Heart left ventricle (tissue), 13 donors: ENCODE measurements at regions not wholly inside any gene's neighbourhood (a gene's known extent, or its start where the extent isn't known, plus 50 kb on each side); places are given as distances from the start of the nearest gene placed in this dataset.

Experiments used
- CTCF ChIP-seq, 12 donors: fragments of 200-600 bp; sonication (generic) in 4 of 12; IDR thresholded peaks; one replicate each; pipeline versions ENCODE4 v1.5.0 to v1.8.0; 2018 to 2022; ENCODE audit warnings: antibody characterized with exemption in 12 of 12, mild to moderate bottlenecking in 5 of 12
- POLR2A ChIP-seq, 2 donors: fragments of 450-650 bp; IDR thresholded peaks; one replicate each; pipeline ENCODE4 v1.6.1; 2017; ENCODE audit warnings: antibody characterized with exemption in 2 of 2, mild to moderate bottlenecking in 2 of 2, moderate library complexity in 2 of 2
- donor health status: ischemic (EF 13 %, LVEDD 7.1; RV severe dilation, severe dysfunction).
- donor health status: DM: no; HTN: yes; CAD: no.
- donor health status: DM: no; HTN: no; CAD: no.
- donor health status: ischemic (EF 25% LVEDD 6.9; RV normal size, moderate dysfunction).
- donor health status: ischemic (EF 25% LVEDD 5.7; RV mildly dilated, moderate dysfunction).
- donor health status: ischemic (EF 35%, LVEDD 5.7; RV mildly dilated, moderate dysfunction).
- donor health status: nonischemic (EF 11% LVEDD 7.7; RV severe dilation, severe dysfunction).
- donor health status: DM: yes; HTN: yes; CAD: no.
- donor health status: PGD.
- donor health status: ischemic (EF 29% LVEDD 5.4; RV normal size, mild dysfunction).
- donor health status: nonischemic (EF 23%, LVEDD 6.1; RV moderate dilation, normal function).

DNA sequence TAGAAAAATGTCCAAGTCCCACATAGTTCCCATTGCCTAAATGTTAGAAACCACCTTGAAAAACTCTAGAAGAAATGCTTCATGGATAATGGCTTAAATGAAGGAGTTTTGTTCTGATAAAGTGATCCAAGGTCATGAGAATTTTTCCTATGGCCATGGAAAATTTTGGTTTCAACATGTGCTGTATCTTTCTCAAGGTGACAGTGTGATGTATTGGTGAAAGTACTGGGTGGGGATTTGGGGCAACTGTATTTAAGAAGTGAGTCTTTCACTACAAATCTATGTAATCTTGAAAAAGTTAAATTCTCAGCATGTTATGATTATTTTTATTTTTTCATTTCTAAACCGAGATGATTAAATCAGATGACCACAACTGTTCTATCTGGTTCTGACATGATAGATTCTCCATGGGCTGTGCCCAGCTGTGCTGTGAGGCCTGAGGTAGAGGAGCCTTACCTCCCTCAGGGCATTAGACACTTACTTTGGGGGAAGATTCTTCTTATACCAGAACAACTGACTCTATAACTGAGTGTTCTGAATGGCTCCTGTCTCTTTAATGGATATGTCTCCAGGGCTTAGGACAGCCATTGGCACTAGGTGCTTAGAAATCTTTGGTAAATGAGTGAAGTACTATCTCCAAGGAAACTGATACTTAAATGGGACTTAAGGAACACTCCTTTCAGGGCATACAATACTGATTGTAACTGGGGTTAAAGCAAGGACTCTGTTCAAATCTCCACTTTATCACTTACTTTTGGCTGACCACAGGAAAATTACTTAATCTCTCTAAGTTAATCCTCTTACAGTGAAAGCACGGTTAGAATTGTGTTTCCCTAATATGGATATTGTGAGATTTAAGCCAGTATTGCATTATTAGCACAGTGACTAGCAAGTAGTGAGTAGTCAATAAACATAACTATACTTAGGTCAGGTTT is 397.4 kb upstream of the MEF2C start:
- TF ChIP-seq CTCF (IDR thresholded peaks at IDR 0.05) (no peak), POLR2A (IDR thresholded peaks at IDR 0.05) (no peak)
